ENCODE measurements at regions not wholly inside any gene's neighbourhood (a gene's known extent, or its start where the extent isn't known, plus 50 kb on each side); places are given as distances from the start of the nearest gene placed in this dataset.

GRCh38 chr1:57854436-57854835, 430.6 kb upstream of the DAB1 start:
- TF ChIP-seq, protein P1, sequence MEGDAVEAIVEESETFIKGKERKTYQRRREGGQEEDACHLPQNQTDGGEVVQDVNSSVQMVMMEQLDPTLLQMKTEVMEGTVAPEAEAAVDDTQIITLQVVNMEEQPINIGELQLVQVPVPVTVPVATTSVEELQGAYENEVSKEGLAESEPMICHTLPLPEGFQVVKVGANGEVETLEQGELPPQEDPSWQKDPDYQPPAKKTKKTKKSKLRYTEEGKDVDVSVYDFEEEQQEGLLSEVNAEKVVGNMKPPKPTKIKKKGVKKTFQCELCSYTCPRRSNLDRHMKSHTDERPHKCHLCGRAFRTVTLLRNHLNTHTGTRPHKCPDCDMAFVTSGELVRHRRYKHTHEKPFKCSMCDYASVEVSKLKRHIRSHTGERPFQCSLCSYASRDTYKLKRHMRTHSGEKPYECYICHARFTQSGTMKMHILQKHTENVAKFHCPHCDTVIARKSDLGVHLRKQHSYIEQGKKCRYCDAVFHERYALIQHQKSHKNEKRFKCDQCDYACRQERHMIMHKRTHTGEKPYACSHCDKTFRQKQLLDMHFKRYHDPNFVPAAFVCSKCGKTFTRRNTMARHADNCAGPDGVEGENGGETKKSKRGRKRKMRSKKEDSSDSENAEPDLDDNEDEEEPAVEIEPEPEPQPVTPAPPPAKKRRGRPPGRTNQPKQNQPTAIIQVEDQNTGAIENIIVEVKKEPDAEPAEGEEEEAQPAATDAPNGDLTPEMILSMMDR (IDR thresholded peaks at IDR 0.05), result no peak
- no peak for TF ChIP-seq EZH2 (IDR thresholded peaks at IDR 0.05)

All from neural progenitor cell (in vitro differentiated cells).